ENCODE measurements at regions not wholly inside any gene's neighbourhood (a gene's known extent, or its start where the extent isn't known, plus 50 kb on each side); places are given as distances from the start of the nearest gene placed in this dataset.
"Not testable (repeated sequence)": the region's sequence is repeated elsewhere in the genome, so short reads cannot be mapped to it uniquely, and the experiment has no call there.

DNA sequence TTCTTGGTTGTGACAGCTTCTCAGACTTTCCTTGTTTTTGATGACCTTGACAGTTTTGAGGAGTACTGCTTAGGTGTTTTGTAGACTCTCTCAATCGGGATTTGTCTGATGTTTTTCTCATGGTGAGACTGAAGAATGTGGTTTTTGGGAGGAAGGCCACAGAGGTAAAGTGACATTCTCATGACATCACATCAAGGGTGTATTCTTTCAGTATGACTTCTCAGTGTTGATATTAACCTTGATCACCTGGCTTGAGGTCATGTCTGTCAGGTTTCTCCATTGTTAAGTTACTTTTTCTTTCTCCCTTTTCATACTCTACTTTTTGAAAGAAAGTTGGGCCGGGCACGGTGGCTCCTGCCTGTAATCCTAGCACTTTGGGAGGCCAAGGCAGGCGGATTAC is 269.9 kb downstream of the ZNF37A start:
- not testable (repeated sequence) for H2AFZ ChIP-seq (ENCODE audit: low read depth, low read length); H3K27ac ChIP-seq (ENCODE audit: low read length); H3K27me3 ChIP-seq (ENCODE audit: insufficient read depth, low read depth, low read length); H3K9me2 ChIP-seq (ENCODE audit: insufficient read depth, low read length); H3K36me3 ChIP-seq (ENCODE audit: insufficient read depth, low read length); H3K4me3 ChIP-seq (ENCODE audit: low read length); H3K9me3 ChIP-seq (ENCODE audit: low read length); H3K9ac ChIP-seq (ENCODE audit: low read length); H3K4me2 ChIP-seq (ENCODE audit: low read length); H4K20me1 ChIP-seq (ENCODE audit: insufficient read depth); H3K79me2 ChIP-seq (replicated peaks; ENCODE audit: insufficient read depth, low read length); H3F3A ChIP-seq (ENCODE audit: insufficient read depth, low read length, poor library complexity, severe bottlenecking)

DNA sequence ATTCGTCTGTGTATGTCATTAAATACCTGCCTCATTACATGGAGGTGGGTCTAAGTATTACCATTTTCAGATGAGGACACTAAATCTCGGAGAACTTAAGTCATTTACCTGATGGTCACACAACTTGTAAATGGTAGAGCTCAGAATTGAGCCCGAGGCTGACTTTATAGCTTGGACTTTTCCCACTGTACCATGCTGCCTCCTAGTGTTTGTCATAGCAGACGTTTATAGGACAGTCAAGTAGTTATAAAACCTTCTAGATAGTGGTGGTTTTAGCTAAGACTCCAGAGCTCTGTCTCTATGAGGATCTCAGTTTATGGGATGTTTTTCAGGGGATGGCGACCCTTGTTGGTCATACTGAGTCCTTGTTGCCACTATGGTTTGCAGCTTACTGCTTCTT is 271.8 kb downstream of the ZNF37A start:
- not testable (repeated sequence) for H3K9me3 ChIP-seq (ENCODE audit: low read length); H3K4me3 ChIP-seq (ENCODE audit: low read length); H3K27ac ChIP-seq (ENCODE audit: low read length); H3K4me2 ChIP-seq (ENCODE audit: low read length); H3F3A ChIP-seq (ENCODE audit: insufficient read depth, low read length, poor library complexity, severe bottlenecking); H3K27me3 ChIP-seq (ENCODE audit: insufficient read depth, low read depth, low read length); H3K79me2 ChIP-seq (replicated peaks; ENCODE audit: insufficient read depth, low read length); H2AFZ ChIP-seq (ENCODE audit: low read depth, low read length); H3K9me2 ChIP-seq (ENCODE audit: insufficient read depth, low read length); H3K36me3 ChIP-seq (ENCODE audit: insufficient read depth, low read length); H4K20me1 ChIP-seq (ENCODE audit: insufficient read depth); H3K9ac ChIP-seq (ENCODE audit: low read length)

GRCh38 chr10:38383800-38384199 is 289.7 kb downstream of the ZNF37A start:
- not testable (repeated sequence) for H2AFZ ChIP-seq (ENCODE audit: low read depth, low read length); H3K4me3 ChIP-seq (ENCODE audit: low read length); H3K9me2 ChIP-seq (ENCODE audit: insufficient read depth, low read length); H3F3A ChIP-seq (ENCODE audit: insufficient read depth, low read length, poor library complexity, severe bottlenecking); H3K27me3 ChIP-seq (ENCODE audit: insufficient read depth, low read depth, low read length); H3K9ac ChIP-seq (ENCODE audit: low read length); H3K27ac ChIP-seq (ENCODE audit: low read length); H3K79me2 ChIP-seq (replicated peaks; ENCODE audit: insufficient read depth, low read length); H3K36me3 ChIP-seq (ENCODE audit: insufficient read depth, low read length); H3K9me3 ChIP-seq (ENCODE audit: low read length); H4K20me1 ChIP-seq (ENCODE audit: insufficient read depth); H3K4me2 ChIP-seq (ENCODE audit: low read length)

DNA sequence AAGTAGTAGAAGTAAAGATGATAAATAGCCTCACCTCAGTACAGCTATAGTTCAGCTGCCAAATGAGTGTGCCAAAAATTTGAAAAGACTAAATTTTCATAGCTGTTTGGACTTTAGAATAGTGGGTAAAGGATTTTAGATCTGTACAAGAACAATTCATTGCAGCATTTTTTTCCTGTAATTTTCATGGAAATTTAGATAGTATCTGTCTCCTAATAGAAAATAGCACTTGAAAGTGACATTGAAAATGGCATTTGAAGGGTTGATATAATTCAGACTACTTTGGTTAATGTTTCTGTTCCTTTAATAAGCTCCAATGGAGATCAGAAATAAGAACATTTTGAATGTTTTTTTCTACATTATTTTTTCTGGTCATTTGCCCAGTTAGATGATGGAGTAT is 292.7 kb downstream of the ZNF37A start:
- H3K9me3 ChIP-seq (ENCODE audit: low read length); H3K36me3 ChIP-seq (ENCODE audit: insufficient read depth, low read length); H3K9ac ChIP-seq (ENCODE audit: low read length); H2AFZ ChIP-seq (ENCODE audit: low read depth, low read length); H3K9me2 ChIP-seq (ENCODE audit: insufficient read depth, low read length); H3K27me3 ChIP-seq (ENCODE audit: insufficient read depth, low read depth, low read length); H3K4me3 ChIP-seq (ENCODE audit: low read length); H3K27ac ChIP-seq (ENCODE audit: low read length); H4K20me1 ChIP-seq (ENCODE audit: insufficient read depth); H3F3A ChIP-seq (ENCODE audit: insufficient read depth, low read length, poor library complexity, severe bottlenecking); H3K4me2 ChIP-seq (ENCODE audit: low read length); H3K79me2 ChIP-seq (replicated peaks; ENCODE audit: insufficient read depth, low read length): not testable (repeated sequence)

DNA sequence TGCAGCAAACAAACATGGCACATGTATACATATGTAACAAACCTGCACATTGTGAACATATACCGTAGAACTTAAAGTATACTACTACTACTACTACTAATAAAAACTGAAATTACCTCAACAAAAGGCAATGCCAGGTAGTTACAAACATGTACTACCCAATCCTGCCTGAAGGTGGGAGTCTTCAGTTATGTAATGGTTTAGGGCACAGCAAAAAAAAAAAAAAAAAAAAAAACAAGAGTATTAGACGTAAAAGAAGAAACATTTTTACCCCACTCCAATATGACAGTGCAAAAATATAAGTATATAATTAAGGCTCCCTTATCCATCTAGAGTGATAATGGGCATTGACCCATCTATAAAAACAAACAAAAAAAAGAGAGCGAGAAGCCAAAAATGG is 296.6 kb downstream of the ZNF37A start:
- not testable (repeated sequence) for H3K4me3 ChIP-seq (ENCODE audit: low read length); H3K9ac ChIP-seq (ENCODE audit: low read length); H4K20me1 ChIP-seq (ENCODE audit: insufficient read depth); H3K36me3 ChIP-seq (ENCODE audit: insufficient read depth, low read length); H3K4me2 ChIP-seq (ENCODE audit: low read length); H2AFZ ChIP-seq (ENCODE audit: low read depth, low read length); H3K9me2 ChIP-seq (ENCODE audit: insufficient read depth, low read length); H3K79me2 ChIP-seq (replicated peaks; ENCODE audit: insufficient read depth, low read length); H3F3A ChIP-seq (ENCODE audit: insufficient read depth, low read length, poor library complexity, severe bottlenecking); H3K27me3 ChIP-seq (ENCODE audit: insufficient read depth, low read depth, low read length); H3K27ac ChIP-seq (ENCODE audit: low read length); H3K9me3 ChIP-seq (ENCODE audit: low read length)

DNA sequence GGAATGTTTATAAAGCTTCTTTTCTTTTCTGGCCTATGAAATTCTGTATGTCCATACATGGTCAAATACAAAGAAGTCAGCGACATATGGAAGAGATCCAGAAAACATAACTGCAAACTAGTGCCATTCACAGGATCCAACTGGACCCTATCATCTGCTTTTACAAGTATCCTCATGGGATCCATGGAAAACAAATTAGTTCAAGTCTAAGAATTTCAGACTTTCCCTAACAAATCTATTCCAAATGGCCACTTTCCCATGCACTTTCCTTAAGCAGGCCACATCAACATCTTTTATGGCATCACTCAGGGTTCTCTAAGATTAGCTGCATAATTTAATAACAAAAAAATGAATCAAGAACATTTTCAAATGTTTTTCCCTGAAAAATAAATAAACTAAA is 301.3 kb downstream of the ZNF37A start:
- H3K9me3 ChIP-seq (ENCODE audit: low read length); H2AFZ ChIP-seq (ENCODE audit: low read depth, low read length); H3K4me3 ChIP-seq (ENCODE audit: low read length); H3K27me3 ChIP-seq (ENCODE audit: insufficient read depth, low read depth, low read length); H3K36me3 ChIP-seq (ENCODE audit: insufficient read depth, low read length); H3K4me2 ChIP-seq (ENCODE audit: low read length); H3K9ac ChIP-seq (ENCODE audit: low read length); H3F3A ChIP-seq (ENCODE audit: insufficient read depth, low read length, poor library complexity, severe bottlenecking); H4K20me1 ChIP-seq (ENCODE audit: insufficient read depth); H3K79me2 ChIP-seq (replicated peaks; ENCODE audit: insufficient read depth, low read length); H3K27ac ChIP-seq (ENCODE audit: low read length); H3K9me2 ChIP-seq (ENCODE audit: insufficient read depth, low read length): not testable (repeated sequence)

DNA sequence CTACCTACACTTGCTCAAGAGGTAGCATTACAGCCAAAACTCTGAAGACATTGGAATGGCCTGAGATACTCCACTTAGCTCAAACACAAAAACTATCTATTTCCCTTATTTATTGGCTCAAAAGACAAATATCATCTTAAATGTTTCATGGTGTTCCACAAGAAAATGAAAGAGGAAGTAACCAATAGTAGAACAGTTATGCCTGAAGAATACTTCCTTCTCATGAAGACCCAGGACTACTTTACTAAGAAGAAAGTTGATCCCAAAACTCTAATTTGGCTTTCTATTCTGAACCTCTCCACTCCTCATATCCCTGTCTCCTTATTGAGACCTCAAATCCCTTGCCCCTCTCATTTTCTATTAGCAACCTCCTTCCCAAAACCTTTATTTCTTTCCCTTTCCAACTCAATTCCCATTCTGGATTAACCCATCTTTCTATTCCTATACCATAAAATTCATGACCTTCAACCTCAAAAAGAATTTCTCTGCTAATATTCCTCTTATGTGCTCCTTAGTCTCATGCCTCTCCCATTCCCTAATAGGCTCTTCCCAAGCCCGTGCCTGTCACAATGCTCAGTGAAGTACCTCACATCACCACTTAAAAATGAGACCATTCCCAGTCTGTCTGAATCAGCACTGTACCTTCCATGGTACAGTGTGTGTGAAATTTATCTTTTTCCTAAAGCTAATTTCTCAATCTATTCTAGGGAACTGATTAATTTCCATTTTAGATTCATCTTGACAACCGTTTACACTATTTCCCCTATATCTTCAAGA is 302.2 kb downstream of the ZNF37A start:
- not testable (repeated sequence) for H3K27me3 ChIP-seq (ENCODE audit: insufficient read depth, low read depth, low read length); H3K4me3 ChIP-seq (ENCODE audit: low read length); H3K9ac ChIP-seq (ENCODE audit: low read length); H3K27ac ChIP-seq (ENCODE audit: low read length); H3F3A ChIP-seq (ENCODE audit: insufficient read depth, low read length, poor library complexity, severe bottlenecking); H2AFZ ChIP-seq (ENCODE audit: low read depth, low read length); H3K79me2 ChIP-seq (replicated peaks; ENCODE audit: insufficient read depth, low read length); H3K9me2 ChIP-seq (ENCODE audit: insufficient read depth, low read length); H3K4me2 ChIP-seq (ENCODE audit: low read length); H4K20me1 ChIP-seq (ENCODE audit: insufficient read depth); H3K36me3 ChIP-seq (ENCODE audit: insufficient read depth, low read length); H3K9me3 ChIP-seq (ENCODE audit: low read length)

- not testable (repeated sequence) for H3K27me3 ChIP-seq (ENCODE audit: insufficient read depth, low read depth, low read length); H3K9me2 ChIP-seq (ENCODE audit: insufficient read depth, low read length); H3K9me3 ChIP-seq (ENCODE audit: low read length); H4K20me1 ChIP-seq (ENCODE audit: insufficient read depth); H3K36me3 ChIP-seq (ENCODE audit: insufficient read depth, low read length); H3K79me2 ChIP-seq (replicated peaks; ENCODE audit: insufficient read depth, low read length); H3K4me3 ChIP-seq (ENCODE audit: low read length); H3K4me2 ChIP-seq (ENCODE audit: low read length); H3F3A ChIP-seq (ENCODE audit: insufficient read depth, low read length, poor library complexity, severe bottlenecking); H2AFZ ChIP-seq (ENCODE audit: low read depth, low read length); H3K27ac ChIP-seq (ENCODE audit: low read length); H3K9ac ChIP-seq (ENCODE audit: low read length)
These were observed 307.4 kb downstream of the ZNF37A start for GRCh38 chr10:38401565-38401964.

All from neural cell (in vitro differentiated cells).